Pancreas (tissue), 10 donors: ENCODE measurements at regions not wholly inside any gene's neighbourhood (a gene's known extent, or its start where the extent isn't known, plus 50 kb on each side); places are given as distances from the start of the nearest gene placed in this dataset.

ENCODE experiments used
- ATAC-seq, 4 donors: fragments of 200-7000 bp; cut with Tn5 transposase; one replicate each; pipeline versions ENCODE4 v1.8.0 to v1.9.1; 2020; ENCODE audit warnings: mild to moderate bottlenecking in 4 of 4, moderate library complexity in 4 of 4
- DNase-seq, 6 donors: peaks; one replicate each; pipeline ENCODE4 v3.0.0-alpha.2; 2020
- FAIRE-seq: peaks from 2 replicates; lab custom pipeline; 2012; peaks lifted over from hg19 to GRCh38; lab: Jason Lieb, UNC
- H3K27ac ChIP-seq, 4 donors: fragments of 200-600 bp; sonication (generic); 1 replicate in 3 of 4; 2 replicates in 1 of 4; pipeline versions ENCODE4 v1.5.0 to v1.8.0; 2020
- H3K27me3 ChIP-seq, 4 donors: fragments of 200-600 bp; one replicate each; pipeline ENCODE4 v1.8.0; 2021
- H3K36me3 ChIP-seq, 3 donors: fragments of 200-600 bp; sonication (generic) in 1 of 3; one replicate each; pipeline versions ENCODE4 v1.5.0 to v1.8.0; 2020 to 2021
- H3K4me1 ChIP-seq, 3 donors: fragments of 200-600 bp; one replicate each; pipeline ENCODE4 v1.8.0; 2021
- H3K4me3 ChIP-seq, 4 donors: fragments of 200-600 bp; sonication (generic) in 2 of 4; one replicate each; pipeline versions ENCODE4 v1.5.0 to v1.8.0; 2020 to 2021
- H3K9me3 ChIP-seq, 4 donors: fragments of 200-600 bp; one replicate each; pipeline ENCODE4 v1.8.0; 2021
- WGBS, 2 donors: extraction: QIAGEN DNeasy Blood & Tissue Kit; methylation state at CpG; one replicate each; pipeline ENCODE4 v1.1.7; 2013; 5-methylcytosine and 5-hydroxymethylcytosine counted together
- intact Hi-C, 3 donors: fragments of 100-400 bp; cut with DNase I; formaldehyde crosslinking; loops; one replicate each; pipeline versions ENCODE4 v1.11.1 to v1.14.2; 2022
- TF ChIP-seq, protein P1 (sequence below), 4 donors: fragments of 200-600 bp; sonication (generic) in 3 of 4; IDR thresholded peaks; one replicate each; pipeline versions ENCODE4 v1.5.0 to v1.8.0; 2021; ENCODE audit warnings: antibody characterized with exemption in 4 of 4
- donor health status: healthy with polysubstance abuse.
- donor health status: DM: no; HTN: no; CAD: no; lungs with moderate emphysema.
- donor health status: DM: no; HTN: no; CAD: no.
- donor health status: control.
- donor health status: control.
- donor health status: Bipolar disorder and iron deficiency.
- donor health status: DM: yes; HTN: yes; CAD: no.
- donor health status: DM: no; HTN: no; CAD: no.
- donor health status: DM: no; HTN: no; CAD: no.
- donor health status: DM: yes; HTN: yes; CAD: no.

DNA sequence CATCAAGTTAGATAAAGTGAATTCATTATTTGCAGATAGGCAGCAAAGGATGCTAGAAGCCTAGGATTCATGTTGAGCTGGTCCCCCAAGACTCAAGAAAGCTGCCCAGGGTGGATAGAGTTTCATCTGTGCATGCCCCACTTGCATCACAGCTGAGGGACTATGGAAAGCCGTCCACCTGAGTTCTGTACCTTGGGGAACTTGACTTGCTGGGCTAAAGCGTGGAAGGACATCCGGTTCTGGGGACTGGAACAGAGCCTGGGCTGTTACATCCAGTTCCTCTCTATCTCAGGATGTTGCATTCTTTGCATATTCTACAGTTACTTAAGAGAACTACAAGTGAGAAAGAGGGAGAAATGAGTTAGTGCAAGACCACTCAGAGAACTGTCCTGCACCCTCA lies 458.4 kb downstream of the SHISA9 start:
- ATAC-seq: no peak
- intact Hi-C loops: no loop called here
- H3K4me1 ChIP-seq: no peaks in the 10 kb centered on the region
- no peak overlapping the region for H3K4me3 ChIP-seq
- H3K27me3 ChIP-seq: no peaks in the 10 kb centered on the region
- no peaks in the 10 kb centered on the region for H3K9me3 ChIP-seq
- no peak overlapping the region for H3K27ac ChIP-seq
- DNase-seq: no peak
- 71 to 76% methylated on average over 3 of the region's 3 CpGs for WGBS, 2 donors
- H3K36me3 ChIP-seq: no peaks in the 10 kb centered on the region
- TF ChIP-seq, protein P1, sequence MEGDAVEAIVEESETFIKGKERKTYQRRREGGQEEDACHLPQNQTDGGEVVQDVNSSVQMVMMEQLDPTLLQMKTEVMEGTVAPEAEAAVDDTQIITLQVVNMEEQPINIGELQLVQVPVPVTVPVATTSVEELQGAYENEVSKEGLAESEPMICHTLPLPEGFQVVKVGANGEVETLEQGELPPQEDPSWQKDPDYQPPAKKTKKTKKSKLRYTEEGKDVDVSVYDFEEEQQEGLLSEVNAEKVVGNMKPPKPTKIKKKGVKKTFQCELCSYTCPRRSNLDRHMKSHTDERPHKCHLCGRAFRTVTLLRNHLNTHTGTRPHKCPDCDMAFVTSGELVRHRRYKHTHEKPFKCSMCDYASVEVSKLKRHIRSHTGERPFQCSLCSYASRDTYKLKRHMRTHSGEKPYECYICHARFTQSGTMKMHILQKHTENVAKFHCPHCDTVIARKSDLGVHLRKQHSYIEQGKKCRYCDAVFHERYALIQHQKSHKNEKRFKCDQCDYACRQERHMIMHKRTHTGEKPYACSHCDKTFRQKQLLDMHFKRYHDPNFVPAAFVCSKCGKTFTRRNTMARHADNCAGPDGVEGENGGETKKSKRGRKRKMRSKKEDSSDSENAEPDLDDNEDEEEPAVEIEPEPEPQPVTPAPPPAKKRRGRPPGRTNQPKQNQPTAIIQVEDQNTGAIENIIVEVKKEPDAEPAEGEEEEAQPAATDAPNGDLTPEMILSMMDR (IDR thresholded peaks at IDR 0.05): no peak
- FAIRE-seq: no peak

DNA sequence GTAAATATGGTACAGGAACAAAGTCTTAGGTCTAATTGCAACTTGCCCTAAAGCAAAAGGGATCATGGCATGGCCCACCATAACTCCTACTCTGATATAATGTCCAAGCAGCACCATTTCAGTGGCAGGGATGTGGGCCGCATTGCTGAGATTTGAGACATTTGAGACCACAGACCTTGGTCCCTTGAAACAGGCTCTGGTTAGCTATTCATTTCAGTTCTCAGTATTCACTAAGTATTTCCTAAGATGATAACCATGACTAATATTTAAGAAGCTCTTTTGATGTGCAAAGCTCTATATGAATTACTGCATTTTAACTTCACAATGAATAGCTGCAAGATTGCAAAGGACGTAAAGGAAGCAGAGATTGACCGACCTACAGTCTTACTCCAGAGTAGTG lies 471.0 kb downstream of the SHISA9 start:
- H3K4me1 ChIP-seq: no peaks in the 10 kb centered on the region
- peaks cover 0 to 5% (median 0%) of the 10 kb centered on the region in 4 donors for H3K27me3 ChIP-seq
- no peak for DNase-seq
- ATAC-seq: no peak
- intact Hi-C loops: no loop called here
- WGBS, 2 donors: 71 to 88% methylated on average over 3 of the region's 3 CpGs
- no peak overlapping the region for H3K4me3 ChIP-seq
- H3K9me3 ChIP-seq: no peaks in the 10 kb centered on the region
- FAIRE-seq: no peak
- TF ChIP-seq, protein P1 (IDR thresholded peaks at IDR 0.05): no peak
- H3K36me3 ChIP-seq: no peaks in the 10 kb centered on the region
- no peak overlapping the region for H3K27ac ChIP-seq

- WGBS, 2 donors: 42 to 46% methylated on average over 1 of the region's 1 CpG
These were observed 474.8 kb downstream of the SHISA9 start for GRCh38 chr16:13376174-13376573.

GRCh38 chr16:13377143-13377542 lies 475.7 kb downstream of the SHISA9 start:
- no peak for ATAC-seq
- Histone ChIP-seq H3K9me3 (no peaks in the 10 kb centered on the region), H3K27me3 (no peaks in the 10 kb centered on the region), H3K27ac (no peak overlapping the region), H3K4me3 (no peak overlapping the region), H3K4me1 (no peaks in the 10 kb centered on the region), H3K36me3 (no peaks in the 10 kb centered on the region)
- intact Hi-C loops: no loop called here
- 47 to 52% methylated on average over 3 of the region's 3 CpGs for WGBS, 2 donors
- no peak for FAIRE-seq
- TF ChIP-seq, protein P1 (IDR thresholded peaks at IDR 0.05): no peak
- DNase-seq: no peak

More at GRCh38 chr16:13376174-13376573, 474.8 kb downstream of the SHISA9 start:
- no peak for ATAC-seq
- no peaks in the 10 kb centered on the region for H3K4me1 ChIP-seq
- H3K9me3 ChIP-seq: no peaks in the 10 kb centered on the region
- no peaks in the 10 kb centered on the region for H3K27me3 ChIP-seq
- no peak for FAIRE-seq
- no peaks in the 10 kb centered on the region for H3K36me3 ChIP-seq
- no peak overlapping the region for H3K4me3 ChIP-seq
- intact Hi-C loops: no loop called here
- no peak for DNase-seq
- TF ChIP-seq, protein P1 (IDR thresholded peaks at IDR 0.05): no peak
- no peak overlapping the region for H3K27ac ChIP-seq

- Histone ChIP-seq H3K4me3 (no peak overlapping the region), H3K36me3 (no peaks in the 10 kb centered on the region), H3K9me3 (no peaks in the 10 kb centered on the region), H3K27me3 (no peaks in the 10 kb centered on the region), H3K27ac (no peak overlapping the region), H3K4me1 (no peaks in the 10 kb centered on the region)
- DNase-seq: no peak
- no peak for ATAC-seq
- intact Hi-C loops: no loop called here
- WGBS, 2 donors: 34 to 38% methylated on average over 2 of the region's 2 CpGs
- FAIRE-seq: no peak
- TF ChIP-seq, protein P1 (IDR thresholded peaks at IDR 0.05): no peak
These were observed 476.8 kb downstream of the SHISA9 start for GRCh38 chr16:13378151-13378550.
